ENCODE measurements at regions not wholly inside any gene's neighbourhood (a gene's known extent, or its start where the extent isn't known, plus 50 kb on each side); places are given as distances from the start of the nearest gene placed in this dataset.

DNA sequence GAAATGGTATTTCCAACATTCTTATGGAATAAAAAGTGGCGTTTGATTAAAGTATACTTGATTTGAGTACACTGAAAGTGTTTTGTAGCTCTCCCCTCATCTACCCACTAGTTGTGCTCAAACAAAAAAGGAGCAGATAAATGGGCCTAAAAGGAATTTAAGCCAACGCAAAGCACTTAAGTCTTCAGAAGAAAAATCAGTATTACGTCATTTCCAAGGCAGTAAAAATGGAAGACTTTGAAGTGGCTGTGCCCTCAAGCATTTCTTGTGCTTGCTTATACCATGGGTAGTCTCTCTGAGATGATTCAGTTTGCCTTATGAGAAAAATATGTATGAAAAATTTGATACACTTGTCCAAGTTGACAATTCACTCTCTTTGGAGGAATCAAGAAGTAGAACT lies 279.9 kb upstream of the CD180 start:
- ATAC-seq (replicated peaks) (no peak), DNase-seq (no peak)
- no peaks in the 10 kb centered on the region for H3K36me3 Mint-ChIP-seq (ENCODE audit: insufficient read depth)
- H3K4me1 Mint-ChIP-seq (ENCODE audit: low read depth in 2 of 2) = no peaks in the 10 kb centered on the region
- H3K4me3 Mint-ChIP-seq = no peak overlapping the region
- no peak overlapping the region for H3K27ac Mint-ChIP-seq
- peaks cover 0 to 8% of the 10 kb centered on the region in 2 donors for H3K27me3 Mint-ChIP-seq
- H3K9me3 Mint-ChIP-seq = peaks cover 0 to 2% of the 10 kb centered on the region in 2 donors

GRCh38 chr5:67475489-67475888 lies 278.9 kb upstream of the CD180 start:
- Mint-ChIP-seq H3K27me3 (peaks cover 0 to 8% of the 10 kb centered on the region in 2 donors), H3K4me3 (no peak overlapping the region), H3K36me3 (ENCODE audit: insufficient read depth) (no peaks in the 10 kb centered on the region), H3K9me3 (peaks cover 0 to 2% of the 10 kb centered on the region in 2 donors), H3K27ac (no peak overlapping the region), H3K4me1 (ENCODE audit: low read depth in 2 of 2) (no peaks in the 10 kb centered on the region)
- DNase-seq (no peak), ATAC-seq (replicated peaks) (no peak)

DNA sequence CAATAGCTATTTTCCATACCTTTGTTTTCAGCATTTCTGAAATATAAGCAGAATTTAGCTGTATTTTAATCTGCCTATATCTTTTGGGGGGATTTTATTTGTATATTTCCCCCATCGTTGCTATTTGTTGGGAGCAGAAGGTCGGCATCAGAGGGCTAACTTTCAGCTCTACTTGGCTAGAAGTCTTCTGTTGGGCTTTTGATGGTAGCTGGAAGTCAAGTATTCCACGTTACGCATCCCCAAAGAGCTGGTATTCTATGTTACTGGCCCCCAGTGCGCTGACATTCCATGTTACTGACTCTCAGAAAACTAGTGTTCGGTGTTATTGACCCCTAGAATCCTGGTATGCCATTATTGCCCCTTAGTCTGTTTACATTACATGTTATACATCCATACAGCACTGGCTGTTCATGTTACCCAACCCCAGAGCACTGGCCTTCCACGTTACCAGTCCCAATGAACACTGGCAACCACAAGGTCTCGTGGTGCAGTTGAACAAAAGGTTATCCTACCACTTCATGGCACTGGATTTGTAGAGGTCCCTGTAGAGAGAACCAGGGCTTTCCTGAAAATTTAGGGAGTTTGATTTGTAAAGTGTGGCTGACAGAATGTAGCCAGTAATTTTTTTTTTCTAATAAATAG lies 278.1 kb upstream of the CD180 start:
- no peaks in the 10 kb centered on the region for H3K36me3 Mint-ChIP-seq (ENCODE audit: insufficient read depth)
- H3K27ac Mint-ChIP-seq = no peak overlapping the region
- H3K27me3 Mint-ChIP-seq = peaks cover 0 to 8% of the 10 kb centered on the region in 2 donors
- peaks cover 0 to 2% of the 10 kb centered on the region in 2 donors for H3K9me3 Mint-ChIP-seq
- H3K4me3 Mint-ChIP-seq = no peak overlapping the region
- no peaks in the 10 kb centered on the region for H3K4me1 Mint-ChIP-seq (ENCODE audit: low read depth in 2 of 2)
- ATAC-seq (replicated peaks) = no peak
- DNase-seq = no peak

GRCh38 chr5:67467110-67467509 lies 270.5 kb upstream of the CD180 start:
- H3K9me3 Mint-ChIP-seq = no peaks in the 10 kb centered on the region

DNA sequence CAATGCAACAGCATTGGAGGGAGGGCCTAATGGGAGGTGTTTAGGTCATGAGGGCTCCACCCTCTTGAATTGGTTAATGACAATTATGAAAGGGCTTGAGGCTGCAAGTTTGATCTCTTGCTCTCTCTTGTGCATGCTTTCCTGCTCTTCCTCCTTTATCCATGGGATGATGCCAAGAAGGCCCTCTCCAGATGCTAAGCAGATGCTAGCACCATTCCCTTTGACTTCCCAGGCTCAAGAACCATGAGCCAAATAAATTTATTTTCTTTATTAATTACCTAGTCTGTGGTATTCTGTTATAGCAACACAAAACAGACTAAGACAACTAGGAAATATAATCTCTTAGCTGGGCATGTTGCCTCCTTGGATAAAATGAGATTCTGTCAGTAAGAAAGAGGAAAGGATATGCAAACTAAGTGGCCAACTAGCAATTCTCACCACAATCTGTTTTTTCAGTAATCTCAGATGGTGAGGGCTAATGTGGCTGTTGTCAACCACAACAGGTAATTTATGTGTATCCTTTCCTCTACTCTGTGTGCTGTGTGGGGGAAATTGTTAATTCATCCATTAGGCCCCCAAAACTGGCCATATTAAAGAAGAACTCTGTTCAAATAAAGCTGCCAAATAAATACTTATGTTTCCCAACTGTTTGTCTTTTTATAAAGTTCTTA lies 269.1 kb upstream of the CD180 start:
- Mint-ChIP-seq H3K4me3 (no peak overlapping the region), H3K27me3 (no peaks in the 10 kb centered on the region), H3K27ac (no peak overlapping the region), H3K36me3 (ENCODE audit: insufficient read depth) (no peaks in the 10 kb centered on the region), H3K9me3 (no peaks in the 10 kb centered on the region), H3K4me1 (ENCODE audit: low read depth in 2 of 2) (peaks cover 3 to 7% of the 10 kb centered on the region in 2 donors)
- ATAC-seq (replicated peaks) = no peak
- DNase-seq = no peak

More at GRCh38 chr5:67467110-67467509, 270.5 kb upstream of the CD180 start:
- Mint-ChIP-seq H3K27me3 (no peaks in the 10 kb centered on the region), H3K4me1 (ENCODE audit: low read depth in 2 of 2) (peaks cover 3 to 7% of the 10 kb centered on the region in 2 donors), H3K4me3 (no peak overlapping the region), H3K36me3 (ENCODE audit: insufficient read depth) (no peaks in the 10 kb centered on the region), H3K27ac (no peak overlapping the region)
- ATAC-seq (replicated peaks) = no peak
- no peak for DNase-seq

- ATAC-seq (replicated peaks) (no peak), DNase-seq (no peak)
- H3K27ac Mint-ChIP-seq = no peak overlapping the region
- peaks cover 0 to under 1% of the 10 kb centered on the region in 2 donors for H3K4me1 Mint-ChIP-seq (ENCODE audit: low read depth in 2 of 2)
- no peaks in the 10 kb centered on the region for H3K9me3 Mint-ChIP-seq
- no peak overlapping the region for H3K4me3 Mint-ChIP-seq
- no peaks in the 10 kb centered on the region for H3K36me3 Mint-ChIP-seq (ENCODE audit: insufficient read depth)
- no peaks in the 10 kb centered on the region for H3K27me3 Mint-ChIP-seq
These were observed 265.5 kb upstream of the CD180 start for GRCh38 chr5:67462147-67462546.

GRCh38 chr5:67459253-67459652 lies 262.7 kb upstream of the CD180 start:
- DNase-seq (no peak), ATAC-seq (replicated peaks) (no peak)
- Mint-ChIP-seq H3K4me3 (no peak overlapping the region), H3K36me3 (ENCODE audit: insufficient read depth) (no peaks in the 10 kb centered on the region), H3K9me3 (no peaks in the 10 kb centered on the region), H3K27ac (no peak overlapping the region), H3K4me1 (ENCODE audit: low read depth in 2 of 2) (no peaks in the 10 kb centered on the region), H3K27me3 (no peaks in the 10 kb centered on the region)

DNA sequence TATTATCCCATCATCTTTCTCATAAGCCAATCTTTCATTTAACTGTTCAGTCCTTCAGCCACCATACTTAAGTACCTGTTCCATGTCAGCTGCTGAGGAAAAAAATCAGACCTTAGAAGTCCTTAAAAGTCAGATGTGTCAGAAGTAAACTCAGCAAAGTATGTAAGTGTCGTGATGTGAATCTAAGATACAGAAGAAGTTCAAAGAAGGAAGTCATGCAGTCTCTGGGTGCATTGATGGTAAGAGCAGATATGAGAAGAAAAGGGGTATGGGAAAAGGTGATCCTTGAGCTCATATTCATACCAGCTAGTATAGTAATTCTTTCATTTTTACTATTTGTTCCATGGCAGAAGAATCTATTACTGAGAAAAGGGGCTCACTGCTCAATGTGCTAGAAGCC lies 259.4 kb upstream of the CD180 start:
- Mint-ChIP-seq H3K4me1 (ENCODE audit: low read depth in 2 of 2) (no peaks in the 10 kb centered on the region), H3K27me3 (no peaks in the 10 kb centered on the region), H3K4me3 (no peak overlapping the region), H3K27ac (no peak overlapping the region), H3K9me3 (no peaks in the 10 kb centered on the region), H3K36me3 (ENCODE audit: insufficient read depth) (no peaks in the 10 kb centered on the region)
- ATAC-seq (replicated peaks) (no peak), DNase-seq (no peak)

DNA sequence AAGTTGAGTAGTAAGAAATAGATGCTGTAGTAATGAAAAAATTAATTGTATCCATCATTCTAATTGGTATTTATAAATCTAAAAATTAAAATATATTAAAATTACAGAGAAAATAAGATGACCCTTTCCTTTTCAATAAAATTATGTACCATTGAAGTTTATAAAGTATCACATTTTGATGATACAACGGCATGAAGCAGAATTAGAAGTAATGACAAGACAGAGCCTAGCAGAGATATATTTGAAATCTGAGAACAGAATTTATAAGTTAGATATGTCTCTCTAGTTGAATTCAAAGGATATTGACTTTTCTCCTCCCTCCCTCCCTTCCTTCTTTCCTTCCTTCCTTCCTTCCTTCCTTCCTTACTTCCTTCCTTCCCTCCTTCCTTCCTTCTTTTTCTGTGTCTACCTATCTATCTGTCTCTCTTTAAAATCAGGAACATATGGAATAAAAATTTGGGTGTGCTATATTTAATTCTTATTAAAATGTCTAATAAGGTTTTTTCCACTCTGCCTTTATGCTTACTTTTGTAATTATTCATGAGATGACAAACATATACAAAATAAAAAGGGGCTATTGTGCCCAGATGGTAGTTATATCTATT lies 258.5 kb upstream of the CD180 start:
- no peak for ATAC-seq (replicated peaks)
- Mint-ChIP-seq H3K4me3 (no peak overlapping the region), H3K9me3 (no peaks in the 10 kb centered on the region), H3K27me3 (no peaks in the 10 kb centered on the region), H3K4me1 (ENCODE audit: low read depth in 2 of 2) (no peaks in the 10 kb centered on the region), H3K36me3 (ENCODE audit: insufficient read depth) (no peaks in the 10 kb centered on the region), H3K27ac (no peak overlapping the region)
- DNase-seq = no peak

DNA sequence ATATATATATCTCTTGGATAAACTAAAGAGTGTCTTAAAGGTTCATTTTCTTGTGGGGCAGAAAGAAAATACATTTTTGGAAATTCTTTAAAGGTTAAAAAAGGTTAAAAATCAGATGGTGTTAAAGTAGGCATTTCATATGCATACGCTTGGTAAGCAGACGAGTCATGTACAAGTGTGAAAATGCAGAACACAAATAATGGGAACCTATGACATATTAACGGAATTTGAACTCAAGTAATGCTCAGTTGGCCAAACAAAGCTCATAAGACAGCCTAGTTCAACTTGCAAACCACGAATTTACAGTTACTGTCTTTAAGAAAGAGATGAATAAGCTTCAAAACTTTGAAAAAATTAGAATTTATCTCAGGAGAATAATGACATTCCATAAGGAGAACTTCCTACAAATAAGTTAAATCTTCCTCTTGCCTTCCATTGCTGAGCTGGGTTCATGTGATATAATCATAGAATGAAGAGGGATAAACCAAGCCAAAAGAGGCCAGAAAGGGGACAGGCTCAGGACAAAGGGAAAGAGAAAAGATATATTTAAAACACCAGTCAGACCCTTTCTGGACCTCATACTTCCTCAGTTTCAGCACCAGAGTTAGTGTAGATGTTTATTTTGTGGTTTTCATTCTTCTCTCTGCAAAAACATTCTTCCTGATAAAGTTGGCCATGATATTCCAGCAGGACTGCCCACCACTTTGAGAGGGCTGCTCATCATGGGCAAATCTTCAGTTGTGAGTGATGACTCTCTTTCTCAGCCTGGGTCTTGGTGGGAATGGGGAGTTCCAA lies 256.7 kb upstream of the CD180 start:
- Mint-ChIP-seq H3K36me3 (ENCODE audit: insufficient read depth) (peaks cover 2% of the 10 kb centered on the region), H3K4me1 (ENCODE audit: low read depth in 2 of 2) (no peaks in the 10 kb centered on the region), H3K4me3 (no peak overlapping the region), H3K9me3 (no peaks in the 10 kb centered on the region), H3K27ac (no peak overlapping the region), H3K27me3 (no peaks in the 10 kb centered on the region)
- DNase-seq = no peak
- ATAC-seq (replicated peaks) = no peak

DNA sequence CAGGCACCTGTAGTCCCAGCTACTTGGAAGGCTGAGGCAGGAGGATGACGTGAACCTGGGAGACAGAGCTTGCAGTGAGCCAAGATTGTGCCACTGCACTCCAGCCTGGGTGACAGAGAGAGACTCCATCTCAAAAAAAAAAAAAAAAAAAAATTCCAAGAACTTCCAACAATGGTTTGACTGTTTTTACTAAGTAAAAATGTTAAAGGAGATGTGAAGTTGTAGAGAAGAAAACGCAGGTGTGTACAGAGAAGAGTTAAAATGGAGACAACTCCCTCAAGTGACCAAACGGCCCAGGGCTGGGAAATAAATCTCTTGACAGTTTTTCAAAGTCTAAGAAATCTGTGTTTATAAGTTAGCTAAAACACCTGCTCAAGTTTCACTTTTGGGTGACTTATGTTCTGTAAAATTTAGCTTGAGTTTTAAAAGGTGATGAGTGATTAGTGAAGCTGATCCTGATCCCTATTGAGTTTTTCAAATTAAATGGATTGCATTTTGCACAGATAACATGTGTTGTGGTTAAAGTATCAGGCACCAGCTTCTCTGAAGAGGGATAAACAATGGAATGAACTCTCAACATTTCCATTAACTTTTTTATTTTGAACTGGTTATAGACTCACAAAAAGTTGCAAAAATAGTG lies 255.2 kb upstream of the CD180 start:
- Mint-ChIP-seq H3K27ac (no peak overlapping the region), H3K4me3 (no peak overlapping the region), H3K36me3 (ENCODE audit: insufficient read depth) (peaks cover 3% of the 10 kb centered on the region), H3K4me1 (ENCODE audit: low read depth in 2 of 2) (no peaks in the 10 kb centered on the region), H3K27me3 (no peaks in the 10 kb centered on the region), H3K9me3 (no peaks in the 10 kb centered on the region)
- ATAC-seq (replicated peaks) (no peak), DNase-seq (no peak)

GRCh38 chr5:67447732-67448131 lies 251.1 kb upstream of the CD180 start:
- no peaks in the 10 kb centered on the region for H3K27me3 Mint-ChIP-seq
- ATAC-seq (replicated peaks) = no peak
- no peak overlapping the region for H3K4me3 Mint-ChIP-seq
- H3K27ac Mint-ChIP-seq = no peak overlapping the region
- peaks cover 3% of the 10 kb centered on the region for H3K36me3 Mint-ChIP-seq (ENCODE audit: insufficient read depth)
- no peaks in the 10 kb centered on the region for H3K4me1 Mint-ChIP-seq (ENCODE audit: low read depth in 2 of 2)
- no peaks in the 10 kb centered on the region for H3K9me3 Mint-ChIP-seq
- no peak for DNase-seq
